ENCODE measurements at regions not wholly inside any gene's neighbourhood (a gene's known extent, or its start where the extent isn't known, plus 50 kb on each side); places are given as distances from the start of the nearest gene placed in this dataset.

GRCh38 chr7:1300206-1300605 is 67.5 kb downstream of the UNCX start:
- POLR2A ChIA-PET = no interaction called here
- Histone ChIP-seq H3K27me3 (ENCODE audit: control insufficient read depth in 2 of 2, insufficient read depth in 2 of 2, low read length in 2 of 2) (no peaks in the 10 kb centered on the region), H2AFZ (ENCODE audit: low read depth, low read length) (no peak overlapping the region), H4K20me1 (replicated peaks; ENCODE audit: control insufficient read depth, extremely low read depth, insufficient read depth, low read length) (no peaks in the 10 kb centered on the region), H3K79me2 (ENCODE audit: control insufficient read depth, insufficient read depth, low read length) (no peaks in the 10 kb centered on the region), H3K4me1 (ENCODE audit: control insufficient read depth, extremely low read depth, insufficient read depth, low read length) (no peaks in the 10 kb centered on the region), H3K9me1 (replicated peaks; ENCODE audit: control insufficient read depth, extremely low read depth, insufficient read depth, low read length) (no peaks in the 10 kb centered on the region), H3K9me3 (replicated peaks; ENCODE audit: control insufficient read depth, insufficient read depth, low read length) (no peaks in the 10 kb centered on the region), H3K4me3 (replicated peaks in 1 of 3; ENCODE audit: insufficient read depth in 1 of 3, low read depth in 1 of 3, low read length in 3 of 3) (no peak overlapping the region), H3K36me3 (ENCODE audit: control insufficient read depth in 2 of 2, extremely low read depth in 1 of 2, insufficient read depth in 2 of 2, low read length in 2 of 2) (no peaks in the 10 kb centered on the region), H3K9ac (replicated peaks; ENCODE audit: extremely low read depth, insufficient read depth, low read length) (no peak overlapping the region), H3K4me2 (ENCODE audit: insufficient read depth, low read length) (no peak overlapping the region), H3K27ac (ENCODE audit: insufficient read depth, low read depth, low read length) (no peak overlapping the region)
- FAIRE-seq (no peak), DNase-seq (ENCODE audit: low read depth, low spot score) (no peak)
- dilution Hi-C loops (cut with MboI; ENCODE audit: extremely low pct_ligation_motif_present, low sequenced_read_pairs) = no loop called here
- BruUV-seq (replicated peaks) = no TSS peak
- intact Hi-C loops (cut with micrococcal nuclease) = no loop called here
- TF ChIP-seq POLR2A (IDR thresholded peaks at IDR 0.05; ENCODE audit: low read depth, low read length) (no peak), MYC (IDR thresholded peaks at IDR 0.05; ENCODE audit: low read depth, low read length) (no peak), FOS (IDR thresholded peaks at IDR 0.05; ENCODE audit: borderline replicate concordance, insufficient read depth, low read length) (no peak), JUN (IDR thresholded peaks at IDR 0.05; ENCODE audit: borderline replicate concordance, insufficient read depth, insufficient read length, low read depth) (no peak), POLR2AphosphoS5 (IDR thresholded peaks at IDR 0.05; ENCODE audit: insufficient read depth, low read depth, low read length) (no peak), MAX (IDR thresholded peaks at IDR 0.05; ENCODE audit: insufficient read depth, insufficient read length) (no peak), CTCF (IDR thresholded peaks at IDR 0.05; ENCODE audit: extremely low read depth in 1 of 2, insufficient read depth in 1 of 2, low read depth in 1 of 2, low read length in 2 of 2) (no peak), GATA2 (IDR thresholded peaks at IDR 0.05; ENCODE audit: insufficient read depth, insufficient read length, low read depth, low read length) (no peak), EZH2 (IDR thresholded peaks at IDR 0.05; ENCODE audit: borderline replicate concordance, low read depth, low read length, severe bottlenecking) (no peak)
- CTCF ChIA-PET = no interaction called here
